Endodermal cell (in vitro differentiated cells): ENCODE measurements at regions not wholly inside any gene's neighbourhood (a gene's known extent, or its start where the extent isn't known, plus 50 kb on each side); places are given as distances from the start of the nearest gene placed in this dataset.

Experiments
- DNase-seq: peaks from one replicate; pipeline ENCODE4 v3.0.0-alpha.2; 2017
- H3K27ac ChIP-seq: 2 replicates; pipeline ENCODE4 v1.5.1; 2013; ENCODE audit warnings: mild to moderate bottlenecking, low read depth, low read length, moderate library complexity
- H3K27me3 ChIP-seq: 2 replicates; pipeline ENCODE4 v1.6.1; 2013; ENCODE audit warnings: mild to moderate bottlenecking, low read length, moderate library complexity; ENCODE audit not compliant: insufficient read depth, control insufficient read depth, poor library complexity, severe bottlenecking
- H3K36me3 ChIP-seq: 2 replicates; pipeline ENCODE4 v1.7.0; 2013; ENCODE audit warnings: mild to moderate bottlenecking, low read length, moderate library complexity; ENCODE audit not compliant: control insufficient read depth, insufficient read depth
- H3K4me1 ChIP-seq: one replicate; pipeline ENCODE4 v1.7.0; 2013; ENCODE audit warnings: low read length; ENCODE audit not compliant: control insufficient read depth, insufficient read depth
- H3K4me3 ChIP-seq: 2 replicates; pipeline ENCODE4 v1.5.1; 2013; ENCODE audit warnings: mild to moderate bottlenecking, low read length, moderate library complexity
- H3K9ac ChIP-seq: 2 replicates; pipeline ENCODE4 v1.6.1; 2013; ENCODE audit warnings: mild to moderate bottlenecking, low read length, moderate library complexity; ENCODE audit not compliant: poor library complexity, severe bottlenecking; ENCODE audit errors: extremely low read depth
- H3K9me3 ChIP-seq: 2 replicates; pipeline ENCODE4 v1.6.1; 2013; ENCODE audit warnings: mild to moderate bottlenecking, low read length, moderate library complexity; ENCODE audit not compliant: control insufficient read depth
- H3K27ac Mint-ChIP-seq: 2 replicates; pipeline ENCODE4 v1.8.0; 2020; ENCODE audit warnings: mixed read lengths
- H3K27me3 Mint-ChIP-seq: 2 replicates; pipeline ENCODE4 v1.8.0; 2021; ENCODE audit warnings: mild to moderate bottlenecking, mixed read lengths; ENCODE audit not compliant: insufficient read depth
- H3K36me3 Mint-ChIP-seq: 2 replicates; pipeline ENCODE4 v1.8.0; 2020; ENCODE audit warnings: low read depth, mixed read lengths
- H3K4me1 Mint-ChIP-seq: 2 replicates; pipeline ENCODE4 v1.8.0; 2020; ENCODE audit warnings: mixed read lengths
- H3K4me3 Mint-ChIP-seq: 2 replicates; pipeline ENCODE4 v1.8.0; 2020; ENCODE audit warnings: mild to moderate bottlenecking, moderate library complexity, mixed read lengths
- H3K9me3 Mint-ChIP-seq: 2 replicates; pipeline ENCODE4 v1.8.0; 2020; ENCODE audit warnings: mild to moderate bottlenecking, mixed read lengths
- CTCF ChIP-seq: fragments of 200-600 bp; sonication (generic); conservative IDR thresholded peaks from 2 replicates; pipeline ENCODE4 v1.5.0; 2021; ENCODE audit warnings: antibody characterized with exemption, mild to moderate bottlenecking
- WGBS, 2 experiments: methylation state at CpG; one replicate each; pipeline versions ENCODE4 v1.1.5 to v1.1.7; 2013; ENCODE audit warnings: missing lambda C conversion rate in 2 of 2, mixed read lengths in 1 of 2; ENCODE audit not compliant: insufficient coverage in 1 of 2, insufficient read length in 1 of 2; 5-methylcytosine and 5-hydroxymethylcytosine counted together

- Mint-ChIP-seq H3K27ac (no peak overlapping the region), H3K4me3 (no peak overlapping the region), H3K36me3 (no peaks in the 10 kb centered on the region), H3K4me1 (peaks cover 7% of the 10 kb centered on the region), H3K9me3 (no peaks in the 10 kb centered on the region), H3K27me3 (peaks cover 42% of the 10 kb centered on the region)
- WGBS, 2 experiments: 75 to 100% methylated on average over 1 to 5 of the region's 5 CpGs
- no peak overlapping the region for H3K9ac ChIP-seq
- H3K4me1 ChIP-seq: no peaks in the 10 kb centered on the region
- no peak for TF ChIP-seq CTCF
- DNase-seq: no peak
- H3K36me3 ChIP-seq: no peaks in the 10 kb centered on the region
- no peak overlapping the region for H3K27ac ChIP-seq
- H3K9me3 ChIP-seq: no peaks in the 10 kb centered on the region
- peaks cover 18% of the 10 kb centered on the region for H3K27me3 ChIP-seq
- H3K4me3 ChIP-seq: no peak overlapping the region
Observed at GRCh38 chr15:98522127-98522526, 126.2 kb upstream of the IGF1R start.

GRCh38 chr15:98523912-98524662, 124.3 kb upstream of the IGF1R start:
- no peak overlapping the region for H3K27ac Mint-ChIP-seq
- no peaks in the 10 kb centered on the region for H3K36me3 ChIP-seq
- no peak for DNase-seq
- H3K9me3 ChIP-seq: no peaks in the 10 kb centered on the region
- peak overlapping the region; percentile 75 for H3K27ac ChIP-seq
- no peaks in the 10 kb centered on the region for H3K4me1 ChIP-seq
- H3K4me1 Mint-ChIP-seq: peaks cover 10% of the 10 kb centered on the region
- H3K4me3 Mint-ChIP-seq: no peak overlapping the region
- H3K4me3 ChIP-seq: no peak overlapping the region
- TF ChIP-seq CTCF: no peak
- H3K36me3 Mint-ChIP-seq: no peaks in the 10 kb centered on the region
- 68 to 87% methylated on average over 5 to 12 of the region's 12 CpGs for WGBS, 2 experiments
- no peaks in the 10 kb centered on the region for H3K9me3 Mint-ChIP-seq
- peaks cover 18% of the 10 kb centered on the region for H3K27me3 ChIP-seq
- peaks cover 39% of the 10 kb centered on the region for H3K27me3 Mint-ChIP-seq
- no peak overlapping the region for H3K9ac ChIP-seq

GRCh38 chr15:98524838-98525660, 123.3 kb upstream of the IGF1R start:
- H3K27ac Mint-ChIP-seq: no peak overlapping the region
- H3K27ac ChIP-seq: no peak overlapping the region

More at GRCh38 chr15:98524838-98525660, 123.3 kb upstream of the IGF1R start:
- no peaks in the 10 kb centered on the region for H3K4me1 ChIP-seq
- no peak for TF ChIP-seq CTCF
- H3K27me3 ChIP-seq: peaks cover 18% of the 10 kb centered on the region
- WGBS, 2 experiments: 85 to 92% methylated on average over 7 to 9 of the region's 10 CpGs
- no peak overlapping the region for H3K4me3 ChIP-seq
- H3K4me1 Mint-ChIP-seq: peaks cover 10% of the 10 kb centered on the region
- no peaks in the 10 kb centered on the region for H3K9me3 ChIP-seq
- DNase-seq: no peak
- H3K27me3 Mint-ChIP-seq: peaks cover 47% of the 10 kb centered on the region
- no peak overlapping the region for H3K9ac ChIP-seq
- H3K4me3 Mint-ChIP-seq: no peak overlapping the region
- H3K9me3 Mint-ChIP-seq: no peaks in the 10 kb centered on the region
- H3K36me3 Mint-ChIP-seq: no peaks in the 10 kb centered on the region
- no peaks in the 10 kb centered on the region for H3K36me3 ChIP-seq
